Pancreas (tissue), 10 donors: ENCODE measurements at regions not wholly inside any gene's neighbourhood (a gene's known extent, or its start where the extent isn't known, plus 50 kb on each side); places are given as distances from the start of the nearest gene placed in this dataset.

Source experiments
- ATAC-seq, 4 donors: fragments of 200-7000 bp; cut with Tn5 transposase; one replicate each; pipeline versions ENCODE4 v1.8.0 to v1.9.1; 2020; ENCODE audit warnings: mild to moderate bottlenecking in 4 of 4, moderate library complexity in 4 of 4
- DNase-seq, 6 donors: peaks; one replicate each; pipeline ENCODE4 v3.0.0-alpha.2; 2020
- FAIRE-seq: peaks from 2 replicates; lab custom pipeline; 2012; peaks lifted over from hg19 to GRCh38; lab: Jason Lieb, UNC
- H3K27ac ChIP-seq, 4 donors: fragments of 200-600 bp; sonication (generic); 1 replicate in 3 of 4; 2 replicates in 1 of 4; pipeline versions ENCODE4 v1.5.0 to v1.8.0; 2020
- H3K27me3 ChIP-seq, 4 donors: fragments of 200-600 bp; one replicate each; pipeline ENCODE4 v1.8.0; 2021
- H3K36me3 ChIP-seq, 3 donors: fragments of 200-600 bp; sonication (generic) in 1 of 3; one replicate each; pipeline versions ENCODE4 v1.5.0 to v1.8.0; 2020 to 2021
- H3K4me1 ChIP-seq, 3 donors: fragments of 200-600 bp; one replicate each; pipeline ENCODE4 v1.8.0; 2021
- H3K4me3 ChIP-seq, 4 donors: fragments of 200-600 bp; sonication (generic) in 2 of 4; one replicate each; pipeline versions ENCODE4 v1.5.0 to v1.8.0; 2020 to 2021
- H3K9me3 ChIP-seq, 4 donors: fragments of 200-600 bp; one replicate each; pipeline ENCODE4 v1.8.0; 2021
- CTCF ChIP-seq, 4 donors: fragments of 200-600 bp; sonication (generic) in 3 of 4; IDR thresholded peaks; one replicate each; pipeline versions ENCODE4 v1.5.0 to v1.8.0; 2021; ENCODE audit warnings: antibody characterized with exemption in 4 of 4
- WGBS, 2 donors: extraction: QIAGEN DNeasy Blood & Tissue Kit; methylation state at CpG; one replicate each; pipeline ENCODE4 v1.1.7; 2013; 5-methylcytosine and 5-hydroxymethylcytosine counted together
- intact Hi-C, 3 donors: fragments of 100-400 bp; cut with DNase I; formaldehyde crosslinking; loops; one replicate each; pipeline versions ENCODE4 v1.11.1 to v1.14.2; 2022
- donor health status: healthy with polysubstance abuse.
- donor health status: DM: no; HTN: no; CAD: no; lungs with moderate emphysema.
- donor health status: DM: no; HTN: no; CAD: no.
- donor health status: control.
- donor health status: control.
- donor health status: Bipolar disorder and iron deficiency.
- donor health status: DM: yes; HTN: yes; CAD: no.
- donor health status: DM: no; HTN: no; CAD: no.
- donor health status: DM: no; HTN: no; CAD: no.
- donor health status: DM: yes; HTN: yes; CAD: no.

DNA sequence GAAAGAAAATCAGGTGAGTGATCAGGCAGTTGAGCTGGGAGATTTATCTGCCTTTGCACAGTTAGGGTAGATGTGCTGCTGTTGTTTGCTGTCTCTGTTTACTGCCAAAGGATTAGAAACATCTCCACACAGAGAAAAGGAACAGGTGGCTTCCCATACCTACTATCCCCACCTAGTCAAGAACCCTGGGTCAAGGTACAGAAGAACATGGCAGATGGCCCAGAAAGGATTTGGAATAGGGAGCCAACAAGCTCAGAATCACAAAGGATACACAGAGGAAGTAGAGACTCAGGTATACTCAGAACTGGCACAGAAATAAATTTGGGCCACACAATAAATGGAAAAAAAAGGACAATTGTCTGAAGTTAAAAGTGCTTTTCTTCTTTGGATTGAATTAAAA, 64.3 kb downstream of the TIGD2 start:
- FAIRE-seq (no peak), DNase-seq (peak in 2 of 6 donors; percentile 41 to 47), ATAC-seq (peak; percentile 68 to 93 (median 86))
- peaks cover 0 to 22% (median 10%) of the 10 kb centered on the region in 3 donors for H3K4me1 ChIP-seq
- H3K36me3 ChIP-seq: no peaks in the 10 kb centered on the region
- H3K27ac ChIP-seq: peak overlapping the region in 1 of 4 donors; percentile 18
- no peaks in the 10 kb centered on the region for H3K27me3 ChIP-seq
- no peaks in the 10 kb centered on the region for H3K9me3 ChIP-seq
- intact Hi-C loops: no loop called here
- H3K4me3 ChIP-seq: no peak overlapping the region
- no peak for TF ChIP-seq CTCF (IDR thresholded peaks at IDR 0.05)

DNA sequence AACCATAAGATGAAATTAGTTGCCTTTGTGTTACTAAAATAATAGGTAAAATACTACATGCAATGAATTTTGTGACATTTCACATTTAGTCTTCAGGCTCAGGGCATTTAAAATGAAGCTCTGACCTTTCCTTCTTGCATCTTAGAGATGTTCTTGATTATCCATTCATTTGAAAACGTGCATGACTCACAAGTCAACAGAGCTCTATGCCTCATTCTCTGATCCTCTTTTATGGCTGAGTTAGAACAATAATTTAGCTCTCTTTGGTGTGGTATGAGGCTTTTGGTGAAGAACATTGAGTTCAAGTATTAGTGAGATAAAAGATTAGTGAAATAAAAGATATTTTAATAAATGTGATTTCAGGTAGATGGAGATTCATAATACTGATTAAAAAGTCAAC, 66.5 kb downstream of the TIGD2 start:
- no peak overlapping the region for H3K27ac ChIP-seq
- 67 to 81% methylated on average over 1 of the region's 1 CpG for WGBS, 2 donors
- FAIRE-seq (no peak), DNase-seq (no peak), ATAC-seq (no peak)
- H3K9me3 ChIP-seq: no peaks in the 10 kb centered on the region
- no peak overlapping the region for H3K4me3 ChIP-seq
- TF ChIP-seq CTCF (IDR thresholded peaks at IDR 0.05): no peak
- H3K4me1 ChIP-seq: peaks cover 0 to 6% (median 6%) of the 10 kb centered on the region in 3 donors
- H3K36me3 ChIP-seq: no peaks in the 10 kb centered on the region
- no peaks in the 10 kb centered on the region for H3K27me3 ChIP-seq
- intact Hi-C loops: no loop called here

GRCh38 chr4:89184407-89184806, 73.1 kb downstream of the TIGD2 start:
- intact Hi-C loops: no loop called here
- DNase-seq (no peak), ATAC-seq (no peak), FAIRE-seq (no peak)
- no peaks in the 10 kb centered on the region for H3K36me3 ChIP-seq
- 63 to 80% methylated on average over 1 of the region's 1 CpG for WGBS, 2 donors
- no peak overlapping the region for H3K27ac ChIP-seq
- H3K27me3 ChIP-seq: no peaks in the 10 kb centered on the region
- no peaks in the 10 kb centered on the region for H3K9me3 ChIP-seq
- no peak overlapping the region for H3K4me3 ChIP-seq
- no peaks in the 10 kb centered on the region for H3K4me1 ChIP-seq
- TF ChIP-seq CTCF (IDR thresholded peaks at IDR 0.05): no peak
